HG03354 (cell line): ENCODE measurements at regions not wholly inside any gene's neighbourhood (a gene's known extent, or its start where the extent isn't known, plus 50 kb on each side); places are given as distances from the start of the nearest gene placed in this dataset.
"Not testable (repeated sequence)": the region's sequence is repeated elsewhere in the genome, so short reads cannot be mapped to it uniquely, and the experiment has no call there.

Source experiments
- ATAC-seq: cut with Tn5 transposase; IDR thresholded peaks from one replicate; pipeline ENCODE4 v1.9.1; 2021; ENCODE audit warnings: mild to moderate bottlenecking; ENCODE audit not compliant: unreplicated experiment, poor library complexity, severe bottlenecking

DNA sequence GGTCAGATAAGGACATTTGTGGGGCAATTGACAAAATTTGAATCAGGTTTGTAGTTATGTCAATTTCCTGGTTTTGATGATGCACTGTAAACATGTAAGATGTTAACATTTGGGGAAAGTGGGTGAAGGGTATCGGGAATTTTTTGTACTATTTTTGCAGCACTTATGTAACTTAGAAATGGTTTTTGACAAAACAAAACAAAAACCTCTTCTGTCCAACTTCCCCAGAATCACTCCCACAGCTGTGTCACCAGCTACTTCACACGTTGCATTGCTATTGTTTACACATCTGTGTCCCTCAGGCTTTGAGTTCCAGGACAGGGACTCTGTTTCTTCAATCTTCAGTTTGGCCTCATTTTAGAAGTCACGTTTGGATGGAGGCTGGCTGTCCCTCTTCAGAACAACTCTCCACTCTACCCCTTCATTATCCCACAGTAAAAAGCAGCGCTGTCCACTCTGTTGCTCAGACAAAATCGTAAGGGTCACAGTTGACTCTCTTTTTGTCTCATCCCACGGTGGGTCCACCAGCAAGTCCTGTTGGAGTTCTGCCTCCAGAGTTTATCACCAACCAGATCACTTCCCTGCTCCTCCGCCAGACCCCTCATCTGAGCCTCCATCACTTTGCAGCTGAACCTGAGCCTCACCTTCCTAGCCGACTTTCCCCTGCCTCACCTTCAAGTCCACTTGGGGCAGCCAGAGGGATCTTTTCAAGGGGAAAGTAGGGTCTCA lies 63.2 kb downstream of the NENF start:
- no peak for ATAC-seq

DNA sequence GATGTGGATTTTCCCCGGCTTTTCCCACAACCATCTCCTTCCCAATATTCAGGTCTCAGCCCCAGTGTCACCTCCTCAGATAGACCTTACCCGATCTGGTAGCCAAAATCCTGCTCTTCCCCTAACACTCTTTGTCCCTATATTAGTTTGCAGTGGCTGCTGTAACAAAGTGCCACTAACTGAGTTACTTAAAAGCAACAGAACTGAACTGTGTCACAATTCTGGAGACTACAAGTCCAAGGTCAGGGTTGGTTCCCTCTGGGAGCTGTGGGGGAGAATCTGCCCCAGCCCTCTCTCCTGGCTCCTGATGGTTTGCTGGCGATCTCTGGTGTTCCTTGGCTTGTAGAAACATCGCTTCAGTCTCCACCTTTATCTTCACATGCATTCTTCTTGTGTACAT lies 64.0 kb downstream of the NENF start:
- ATAC-seq: no peak

DNA sequence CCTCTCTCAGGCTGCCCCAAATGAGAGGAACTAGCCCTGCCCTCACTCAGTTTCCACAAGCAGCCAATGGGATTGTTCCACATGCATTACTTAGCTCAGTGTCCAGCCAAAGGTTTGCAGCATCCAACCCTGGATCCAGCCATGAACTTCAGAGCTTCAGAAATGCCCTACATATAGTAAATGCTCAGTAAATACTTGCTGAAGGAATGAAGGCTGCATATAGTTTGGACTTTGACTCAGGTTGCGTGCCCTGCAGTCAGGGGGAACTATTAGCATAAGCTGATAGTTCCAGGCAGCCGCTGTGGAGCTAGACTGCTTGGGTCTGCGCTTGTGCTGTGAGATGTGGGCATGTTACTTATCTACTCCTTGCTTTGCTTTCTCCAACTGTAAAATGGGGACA lies 64.8 kb downstream of the NENF start:
- no peak for ATAC-seq

DNA sequence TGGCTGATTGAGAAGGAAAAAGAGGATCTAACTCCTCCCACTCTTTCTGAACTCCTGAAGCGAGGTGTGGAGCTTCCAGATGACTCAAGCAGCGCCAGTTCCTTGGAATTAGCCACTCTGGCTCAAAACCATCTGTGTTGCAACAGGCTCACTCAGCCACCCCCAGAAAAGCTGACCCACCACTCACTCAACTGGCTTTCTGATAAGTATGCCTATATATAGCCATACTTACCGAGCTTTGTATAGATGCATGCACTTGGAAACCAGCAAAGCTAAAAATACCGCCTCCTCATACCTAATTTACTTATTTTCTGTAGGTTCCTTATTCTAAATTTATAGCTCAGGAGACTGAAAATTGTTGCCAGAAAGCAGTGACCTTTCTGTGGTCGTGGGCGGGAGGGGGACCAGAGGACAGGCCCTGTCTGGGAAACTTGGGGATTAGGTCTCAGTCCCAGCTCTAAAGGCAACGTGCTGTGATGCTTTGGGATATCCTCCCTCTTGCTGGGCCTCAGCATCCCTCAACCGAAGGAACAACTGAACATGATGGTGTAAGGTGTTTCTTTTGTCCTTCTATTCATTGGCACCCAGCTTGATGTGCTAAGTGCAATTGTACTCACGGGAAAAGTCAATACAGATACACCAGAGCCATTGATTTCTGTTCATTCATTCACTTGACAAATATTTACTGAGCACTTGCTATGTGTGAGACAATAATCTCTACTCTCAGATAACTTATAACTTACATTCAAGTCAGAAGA lies 65.7 kb downstream of the NENF start:
- no peak for ATAC-seq

DNA sequence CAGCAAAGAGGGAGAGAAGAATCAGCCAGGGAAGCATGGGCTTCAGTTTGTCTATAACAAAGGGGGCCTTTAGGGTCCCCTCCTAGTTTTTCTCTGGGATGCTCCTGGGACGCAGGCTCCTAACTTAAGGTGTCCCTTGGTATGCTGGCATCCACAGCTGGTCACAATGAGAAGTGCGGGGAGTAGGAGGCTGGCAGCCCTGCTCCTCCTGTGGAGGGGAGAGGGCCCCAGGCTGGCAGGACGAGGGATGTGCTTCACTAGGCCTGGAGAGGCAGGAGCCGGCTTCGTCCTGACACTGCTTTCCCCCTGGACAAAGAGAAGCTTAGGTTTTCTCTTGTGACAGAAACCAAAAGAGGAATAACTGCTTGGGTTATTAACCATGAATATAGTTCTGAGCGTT lies 67.6 kb downstream of the NENF start:
- ATAC-seq: no peak

DNA sequence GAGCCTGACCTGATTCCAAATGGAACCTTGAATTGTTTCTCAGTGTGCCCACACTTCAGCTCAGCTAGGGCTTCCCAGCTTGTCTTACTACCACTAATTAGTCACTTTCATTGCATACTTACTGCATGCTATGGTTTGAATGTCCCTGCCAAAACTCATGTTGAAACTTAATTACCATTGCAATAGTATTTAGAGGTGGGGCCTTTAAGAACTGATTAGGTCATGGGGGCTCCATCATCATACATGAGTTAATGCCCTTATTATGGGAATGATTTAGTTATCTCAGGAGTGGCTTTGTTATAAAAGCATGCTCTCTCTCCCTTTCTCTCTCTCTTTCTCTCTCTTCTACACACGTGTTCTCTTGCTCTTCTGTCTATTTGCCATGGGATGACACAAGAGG lies 68.3 kb downstream of the NENF start:
- ATAC-seq: no peak

DNA sequence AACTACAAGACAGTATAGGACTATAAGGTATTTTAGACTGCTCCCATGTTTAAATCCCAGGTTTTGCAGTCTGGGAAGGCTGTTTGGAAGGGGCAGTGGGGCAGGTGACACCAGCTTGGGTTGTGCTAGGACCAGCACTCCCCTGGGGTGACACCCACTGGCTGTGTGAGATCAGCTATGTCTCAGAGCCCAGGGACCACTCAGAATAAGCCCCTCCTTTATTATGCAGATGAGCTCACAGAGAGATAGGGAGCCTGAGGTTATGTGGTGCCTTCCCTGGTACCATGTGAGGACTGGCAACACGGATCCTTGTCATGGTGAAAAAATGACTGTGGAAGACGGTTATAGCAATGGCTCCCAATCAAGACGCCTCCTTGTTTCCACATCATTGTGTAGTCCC lies 71.0 kb downstream of the NENF start:
- no peak for ATAC-seq

DNA sequence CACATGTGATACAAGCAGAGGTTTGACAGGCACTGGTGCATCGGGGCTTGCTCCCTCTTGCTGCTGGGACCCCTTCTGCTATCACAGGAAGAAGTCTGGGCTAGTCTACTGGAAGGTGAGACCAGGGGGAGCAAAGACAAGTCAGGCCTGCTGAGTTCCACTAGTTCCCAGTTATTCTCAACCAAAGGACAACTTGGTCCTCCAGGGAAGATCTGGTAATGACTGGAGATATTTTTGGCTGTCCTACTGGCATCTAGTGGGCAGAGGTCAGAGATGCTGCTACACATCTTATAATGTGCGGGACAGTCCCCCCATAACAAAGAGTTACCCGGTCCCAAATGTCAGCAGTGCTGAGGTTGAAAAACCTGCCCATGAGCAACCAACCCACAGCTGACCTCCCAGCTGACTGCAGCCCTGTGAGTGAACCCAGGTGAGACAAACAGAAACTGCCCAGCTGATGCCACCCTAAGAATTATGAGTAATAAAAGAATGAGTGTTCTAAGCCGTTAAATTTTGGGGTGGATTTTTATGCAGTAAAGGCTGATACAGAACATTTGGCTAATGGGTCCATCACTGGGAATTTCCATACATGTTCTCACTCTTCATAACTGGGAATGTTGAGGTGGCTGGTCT lies 71.6 kb downstream of the NENF start:
- no peak for ATAC-seq

DNA sequence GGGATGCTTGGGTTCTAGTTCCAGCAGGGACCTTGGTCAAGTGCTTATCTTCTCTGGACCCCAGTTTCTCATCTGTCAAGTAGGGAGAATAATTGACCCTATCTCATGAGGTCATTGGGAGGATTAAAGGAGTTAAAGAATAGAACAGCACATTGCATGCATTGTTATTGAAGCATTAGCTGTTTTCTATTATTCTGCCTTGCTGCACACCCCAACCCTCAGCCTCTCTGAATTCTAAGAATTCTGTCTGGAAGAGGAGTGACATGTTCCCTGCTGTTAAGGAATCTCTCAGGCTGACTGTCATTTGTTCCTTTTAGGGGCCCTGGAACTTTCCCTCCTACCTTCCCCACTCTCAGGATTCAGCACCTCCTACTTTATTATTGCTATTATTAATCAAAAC lies 73.9 kb downstream of the NENF start:
- ATAC-seq: no peak

DNA sequence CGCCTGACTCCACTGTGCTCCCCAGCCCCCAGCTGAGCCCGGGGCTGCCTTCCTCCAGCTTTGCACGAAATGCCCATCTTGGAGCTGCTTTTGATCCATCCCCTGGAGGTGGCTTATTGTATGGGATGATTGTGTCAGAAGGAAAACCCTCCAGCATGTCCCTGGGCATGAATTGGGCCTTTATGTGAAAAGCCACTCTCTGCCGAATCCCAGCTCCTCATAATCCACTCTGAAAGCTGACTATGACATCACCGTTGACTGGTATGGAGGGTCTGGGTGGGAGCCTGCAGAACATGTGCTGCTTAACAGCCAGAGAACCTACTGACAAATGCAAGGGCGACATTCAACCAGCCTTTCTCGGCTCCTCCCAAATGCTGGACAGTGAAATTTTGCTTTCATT lies 74.6 kb downstream of the NENF start:
- ATAC-seq: no peak

DNA sequence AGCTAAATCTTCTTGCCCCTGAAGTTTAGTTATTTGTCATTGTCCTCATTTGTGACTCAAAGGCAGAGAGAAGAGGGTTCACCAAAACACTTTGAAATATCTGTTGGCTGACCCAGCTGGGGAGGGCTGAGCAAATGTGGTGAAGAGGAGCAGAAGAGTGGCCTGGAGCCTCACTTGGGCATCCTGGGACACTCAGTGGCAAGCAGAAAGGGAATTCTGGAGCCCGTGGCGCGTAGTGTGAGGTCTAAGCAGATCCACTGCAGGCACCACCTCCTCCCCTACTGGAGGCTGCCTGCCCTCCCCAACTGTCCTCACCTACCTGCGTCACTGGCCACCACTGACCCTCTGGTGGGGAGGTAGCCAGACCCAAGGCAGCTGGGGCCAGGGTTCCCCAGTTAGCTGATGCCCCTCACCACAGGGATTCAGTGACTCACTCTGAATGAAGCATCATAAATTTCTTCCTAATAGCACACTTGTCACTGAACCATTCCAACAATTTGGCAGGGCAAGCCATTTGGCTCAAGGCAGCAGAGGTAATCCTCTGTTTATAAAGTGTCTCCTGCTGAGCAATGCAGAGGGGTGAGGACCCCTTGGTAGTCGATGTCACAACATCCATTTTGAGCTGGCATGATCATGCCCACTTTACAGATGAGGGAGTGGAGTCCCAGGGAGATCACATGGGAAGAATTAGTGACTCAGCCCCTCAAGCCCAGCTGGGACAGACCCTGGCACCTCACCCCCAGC lies 80.3 kb downstream of the NENF start:
- ATAC-seq: no peak

DNA sequence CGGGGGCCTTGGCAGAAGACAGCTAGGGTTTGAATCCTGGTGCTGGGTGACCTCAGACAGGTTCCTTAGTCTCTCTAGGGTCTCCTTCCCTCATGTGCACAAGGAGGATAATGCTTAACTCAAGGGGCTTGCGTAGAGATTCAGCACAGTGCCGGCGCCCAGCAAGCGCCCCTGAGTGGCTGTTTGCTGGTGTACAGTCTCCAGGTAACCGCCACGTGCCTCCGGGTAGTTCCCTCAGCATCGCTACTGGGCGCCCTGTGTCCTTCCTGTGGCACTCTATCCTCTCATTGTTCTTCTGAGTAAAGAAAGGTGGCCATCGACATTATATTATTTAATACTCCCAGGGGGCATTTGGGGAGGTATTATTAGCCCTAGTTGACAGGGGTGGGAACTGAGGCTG lies 80.9 kb downstream of the NENF start:
- no peak for ATAC-seq

DNA sequence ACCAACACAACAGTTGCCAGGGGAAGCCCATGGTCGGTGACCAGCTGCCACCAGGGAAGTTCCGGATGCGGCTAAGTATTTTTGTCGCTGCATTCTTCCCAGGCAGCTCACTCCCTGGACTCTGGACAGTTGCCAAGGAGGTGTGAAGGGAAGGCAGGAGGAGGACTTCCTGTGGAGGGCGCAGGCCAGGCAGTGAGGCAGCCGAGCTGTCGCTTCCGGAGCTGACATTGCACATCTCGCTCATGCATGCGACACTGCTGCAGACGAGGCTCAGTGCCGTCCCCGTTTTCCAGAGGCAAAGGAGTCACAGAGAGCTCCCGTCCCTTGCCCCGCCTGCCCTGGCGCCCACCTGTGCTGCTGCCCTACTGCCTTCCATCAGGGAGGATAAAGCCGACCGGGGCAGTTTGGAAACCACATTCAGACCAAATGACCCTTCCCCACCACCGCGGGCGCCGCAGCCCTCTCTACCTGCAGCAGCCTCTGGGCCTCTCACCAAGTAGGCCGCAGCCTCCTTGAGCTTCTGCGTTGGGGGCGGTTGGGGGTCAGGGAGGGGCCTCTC lies 81.4 kb downstream of the NENF start:
- ATAC-seq: no peak

DNA sequence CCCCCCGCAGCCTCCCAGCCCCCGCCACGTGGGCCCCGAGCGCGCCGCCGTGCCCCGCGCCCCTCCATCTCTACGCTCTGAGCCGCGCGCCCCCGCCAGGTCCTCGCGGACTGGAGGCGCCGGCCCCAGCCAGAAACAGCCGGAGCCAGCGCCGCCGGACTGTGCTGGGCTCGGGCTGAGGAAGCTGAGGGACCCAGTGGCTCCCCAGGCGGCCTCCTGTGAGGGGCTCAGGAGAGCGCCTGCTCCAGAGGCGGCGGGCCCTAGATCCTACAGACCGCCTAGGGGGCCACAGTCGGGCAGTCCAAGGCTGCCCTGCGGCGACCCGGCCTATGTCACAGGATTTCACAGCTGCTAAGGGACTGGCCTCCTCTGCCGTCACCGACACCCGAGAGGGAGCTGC lies 82.1 kb downstream of the NENF start:
- ATAC-seq: no peak

DNA sequence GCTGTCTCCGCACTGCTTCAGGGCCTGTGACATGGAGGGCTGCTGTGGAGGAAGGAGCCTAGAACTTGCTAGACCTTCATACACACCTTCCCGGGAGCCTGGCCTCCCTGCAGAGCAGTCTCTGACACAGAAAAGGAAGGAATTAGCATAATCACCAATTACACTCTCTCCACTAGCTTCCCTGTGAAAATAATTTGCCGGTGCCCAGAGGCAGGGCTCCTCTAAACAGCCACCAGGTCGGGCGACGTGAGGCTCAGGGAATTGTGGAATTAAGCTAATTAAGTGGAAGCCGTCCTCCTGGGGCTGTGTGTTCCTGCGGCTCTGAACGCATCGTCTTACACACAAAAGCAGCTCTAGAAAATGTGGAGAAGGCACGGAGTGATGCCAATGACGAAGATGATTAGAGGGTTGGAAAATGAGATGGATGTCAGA lies 82.6 kb downstream of the NENF start:
- no peak for ATAC-seq

DNA sequence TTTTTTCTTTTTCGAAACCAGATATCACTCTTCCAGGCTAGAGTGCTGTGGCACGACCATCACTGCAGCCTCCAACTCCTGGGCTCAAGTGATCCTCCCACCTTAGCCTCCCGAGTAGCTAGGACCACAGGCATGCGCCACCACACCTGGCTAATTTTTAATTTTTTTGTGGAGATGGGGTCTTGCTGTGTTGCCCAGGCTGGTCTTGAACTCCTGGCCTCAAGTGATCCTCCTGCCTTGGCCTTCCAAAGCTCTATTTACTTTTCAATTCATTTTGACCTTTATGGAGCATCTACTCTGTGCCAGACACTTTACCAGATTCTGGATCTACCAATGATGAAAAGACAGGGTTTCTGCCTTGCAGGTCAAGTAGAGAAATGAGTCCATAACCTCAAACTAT lies 83.3 kb downstream of the NENF start:
- ATAC-seq: not testable (repeated sequence)

DNA sequence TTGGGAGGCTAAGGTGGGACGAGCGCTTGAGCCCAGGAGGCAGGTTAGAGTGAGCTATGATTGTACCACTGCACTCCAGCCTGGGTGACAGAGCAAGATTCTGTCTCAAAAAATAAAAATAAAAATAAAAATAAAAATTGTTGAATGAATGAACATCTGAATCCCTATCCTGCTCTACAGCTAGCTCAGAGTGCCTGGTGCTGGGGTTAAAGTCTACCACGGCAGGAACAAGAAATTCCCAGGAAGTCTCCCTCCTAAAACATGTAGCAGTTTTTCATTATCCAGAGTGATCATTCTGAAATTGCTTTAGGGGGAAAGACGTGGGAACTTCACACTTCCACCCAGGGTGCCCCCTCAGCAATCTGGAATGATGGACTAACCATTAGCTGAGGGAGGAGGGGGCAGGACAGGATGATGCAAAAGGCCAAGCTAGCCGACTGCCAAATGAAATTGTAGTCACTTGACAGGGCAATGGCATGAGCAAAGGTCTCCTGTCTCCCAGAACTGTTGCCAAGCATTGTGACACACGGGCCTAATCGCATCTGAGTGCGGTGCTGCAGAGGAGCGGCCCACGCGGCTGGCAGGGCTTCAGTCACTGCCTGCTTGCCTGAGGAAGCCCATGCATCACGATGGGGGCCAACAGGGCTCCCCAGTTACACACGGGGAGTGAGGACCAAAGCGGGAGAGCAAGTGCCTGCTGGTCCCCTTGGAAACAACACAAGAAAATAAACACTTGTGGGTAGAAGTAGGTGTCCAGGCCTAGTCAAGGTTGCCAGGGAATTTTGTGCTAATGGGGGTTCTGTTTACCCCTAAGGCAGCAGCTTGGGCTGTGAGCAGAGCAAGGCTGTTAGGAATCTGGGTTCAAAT lies 85.7 kb downstream of the NENF start:
- ATAC-seq: no peak

DNA sequence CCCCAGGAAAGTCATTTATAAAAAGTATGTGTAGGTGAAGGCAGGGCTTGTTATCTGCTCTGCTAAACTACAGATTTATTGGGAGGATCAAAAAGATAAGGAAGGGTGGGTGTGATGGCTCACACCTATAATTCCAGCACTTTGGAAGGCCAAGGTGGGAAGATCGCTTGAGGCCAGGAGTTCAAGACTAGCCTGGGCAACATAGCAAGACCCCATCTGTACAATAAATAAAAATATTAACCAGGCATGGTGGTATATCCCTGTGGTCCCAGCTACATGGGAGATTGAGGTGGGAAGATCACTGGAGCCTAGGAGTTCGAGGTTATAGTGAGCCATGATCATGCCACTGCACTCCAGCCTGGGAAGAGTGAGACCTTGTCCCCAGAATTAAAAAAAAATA lies 86.4 kb downstream of the NENF start:
- ATAC-seq: no peak

DNA sequence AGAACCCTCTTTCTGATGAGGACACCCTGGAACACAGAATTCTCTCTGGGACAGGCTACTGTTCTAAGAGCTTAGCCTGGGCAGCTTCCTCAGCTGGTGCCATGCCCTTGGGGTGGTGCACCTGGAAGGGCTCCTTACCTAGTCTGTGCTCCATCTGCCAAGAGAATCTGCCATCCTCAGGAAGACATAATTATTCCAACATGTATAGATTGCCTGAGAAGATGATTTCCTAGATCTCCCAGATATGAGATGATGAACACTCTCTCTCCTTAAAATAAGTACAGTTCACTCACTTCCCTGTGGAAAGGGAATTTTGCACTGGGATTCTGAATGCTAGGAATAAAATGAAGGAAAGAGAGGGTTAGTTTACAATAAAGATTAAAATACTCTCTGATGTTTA lies 87.6 kb downstream of the NENF start:
- ATAC-seq: no peak
